HG03442 (cell line): ENCODE measurements at regions not wholly inside any gene's neighbourhood (a gene's known extent, or its start where the extent isn't known, plus 50 kb on each side); places are given as distances from the start of the nearest gene placed in this dataset.
"Not testable (repeated sequence)": the region's sequence is repeated elsewhere in the genome, so short reads cannot be mapped to it uniquely, and the experiment has no call there.

ENCODE experiments used
- ATAC-seq: cut with Tn5 transposase; IDR thresholded peaks from one replicate; pipeline ENCODE4 v1.9.1; 2021; ENCODE audit warnings: mild to moderate bottlenecking, moderate library complexity; ENCODE audit not compliant: unreplicated experiment

GRCh38 chr16:26952411-26952810 lies 114.3 kb upstream of the C16orf82 start:
- ATAC-seq: no peak

- ATAC-seq: no peak
Measured at GRCh38 chr16:26957283-26957859, 109.4 kb upstream of the C16orf82 start.

GRCh38 chr16:26959416-26960009 lies 107.2 kb upstream of the C16orf82 start:
- ATAC-seq: no peak

GRCh38 chr16:26961459-26961858 lies 105.3 kb upstream of the C16orf82 start:
- no peak for ATAC-seq

- ATAC-seq: no peak
Measured at GRCh38 chr16:26963109-26963508, 103.6 kb upstream of the C16orf82 start.

GRCh38 chr16:26969589-26970231 lies 97.0 kb upstream of the C16orf82 start:
- no peak for ATAC-seq

GRCh38 chr16:26970292-26970691 lies 96.4 kb upstream of the C16orf82 start:
- no peak for ATAC-seq

- no peak for ATAC-seq
Measured at GRCh38 chr16:26976873-26977272, 89.9 kb upstream of the C16orf82 start.

- ATAC-seq: no peak
Measured at GRCh38 chr16:26981266-26981938, 85.3 kb upstream of the C16orf82 start.

GRCh38 chr16:26982422-26982821 lies 84.3 kb upstream of the C16orf82 start:
- ATAC-seq: no peak

- ATAC-seq: no peak
Measured at GRCh38 chr16:26983426-26983825, 83.3 kb upstream of the C16orf82 start.

- ATAC-seq: no peak
Measured at GRCh38 chr16:26985100-26986065, 81.3 kb upstream of the C16orf82 start.

GRCh38 chr16:26987597-26988010 lies 79.1 kb upstream of the C16orf82 start:
- ATAC-seq: no peak

GRCh38 chr16:26988186-26988585 lies 78.5 kb upstream of the C16orf82 start:
- ATAC-seq: no peak

- not testable (repeated sequence) for ATAC-seq
Measured at GRCh38 chr16:26990384-26991120, 76.2 kb upstream of the C16orf82 start.

GRCh38 chr16:26992666-26993349 lies 73.9 kb upstream of the C16orf82 start:
- no peak for ATAC-seq

GRCh38 chr16:26993511-26993910 lies 73.2 kb upstream of the C16orf82 start:
- ATAC-seq: no peak

- ATAC-seq: no peak
Measured at GRCh38 chr16:26993963-26994362, 72.8 kb upstream of the C16orf82 start.

- no peak for ATAC-seq
Measured at GRCh38 chr16:26995522-26995921, 71.2 kb upstream of the C16orf82 start.
